ENCODE measurements at regions not wholly inside any gene's neighbourhood (a gene's known extent, or its start where the extent isn't known, plus 50 kb on each side); places are given as distances from the start of the nearest gene placed in this dataset.

DNA sequence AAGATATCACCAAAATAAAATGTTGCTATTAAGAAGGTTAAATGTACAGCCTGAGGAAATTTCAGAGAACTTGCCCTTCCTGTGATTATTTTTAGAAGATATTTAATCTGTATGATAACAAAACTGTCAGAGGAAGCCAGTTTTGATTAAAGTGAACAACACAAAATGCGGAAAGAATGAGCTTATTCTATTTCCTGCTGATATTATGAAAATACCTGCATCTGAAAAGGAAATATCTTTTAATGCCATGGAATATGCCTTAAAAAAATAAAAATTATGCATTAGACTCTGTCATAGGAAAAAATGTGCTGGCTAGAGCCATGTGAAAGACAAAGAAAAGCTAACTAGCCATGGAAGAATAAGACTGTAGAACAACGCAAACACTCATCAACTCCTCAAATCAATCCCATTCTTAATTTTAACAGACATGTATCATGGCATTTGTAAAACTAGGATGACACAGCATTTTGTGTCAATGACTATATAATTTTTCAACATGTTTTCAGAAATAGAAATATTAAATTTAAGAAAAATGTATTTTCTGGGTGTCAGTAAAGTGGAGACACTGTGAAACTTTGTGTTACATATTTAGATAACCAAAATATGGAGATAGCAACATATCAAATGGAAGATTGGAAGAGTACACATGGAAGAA is 1768.2 kb downstream of the SUCLG1 start:
- H3K27me3 ChIP-seq, result no peaks in the 10 kb centered on the region
- TF ChIP-seq CTCF (IDR thresholded peaks at IDR 0.05), result no peak
- H3K9me3 ChIP-seq, result no peaks in the 10 kb centered on the region
- no peak for DNase-seq
- no peak overlapping the region for H3K9ac ChIP-seq (ENCODE audit: low read depth in 2 of 2, low read length in 2 of 2)
- no peak overlapping the region for H3K27ac ChIP-seq
- no peaks in the 10 kb centered on the region for H3K4me1 ChIP-seq
- H3K36me3 ChIP-seq, result no peaks in the 10 kb centered on the region
- no peak overlapping the region for H3K4me3 ChIP-seq
- intact Hi-C loops (cut with DNase I), result no loop called here

GRCh38 chr2:82675186-82675585 is 1783.9 kb downstream of the SUCLG1 start:
- H3K27me3 ChIP-seq, result no peaks in the 10 kb centered on the region
- no peak overlapping the region for H3K4me3 ChIP-seq
- H3K4me1 ChIP-seq, result no peaks in the 10 kb centered on the region
- H3K9ac ChIP-seq (ENCODE audit: low read depth in 2 of 2, low read length in 2 of 2), result no peak overlapping the region
- no peaks in the 10 kb centered on the region for H3K36me3 ChIP-seq
- no peak overlapping the region for H3K27ac ChIP-seq
- no peak for TF ChIP-seq CTCF (IDR thresholded peaks at IDR 0.05)
- H3K9me3 ChIP-seq, result no peaks in the 10 kb centered on the region
- DNase-seq, result no peak
- intact Hi-C loops (cut with DNase I), result no loop called here

- TF ChIP-seq CTCF (IDR thresholded peaks at IDR 0.05), result no peak
- intact Hi-C loops (cut with DNase I), result no loop called here
These were observed 1784.4 kb downstream of the SUCLG1 start for GRCh38 chr2:82674652-82675051.

GRCh38 chr2:82667491-82667890 is 1791.6 kb downstream of the SUCLG1 start:
- no peak for TF ChIP-seq CTCF (IDR thresholded peaks at IDR 0.05)
- DNase-seq, result no peak
- no peaks in the 10 kb centered on the region for H3K4me1 ChIP-seq
- no peak overlapping the region for H3K27ac ChIP-seq
- no peak overlapping the region for H3K9ac ChIP-seq (ENCODE audit: low read depth in 2 of 2, low read length in 2 of 2)
- no peaks in the 10 kb centered on the region for H3K36me3 ChIP-seq
- no peak overlapping the region for H3K4me3 ChIP-seq
- no peaks in the 10 kb centered on the region for H3K27me3 ChIP-seq
- intact Hi-C loops (cut with DNase I), result no loop called here
- no peaks in the 10 kb centered on the region for H3K9me3 ChIP-seq

More at GRCh38 chr2:82674652-82675051, 1784.4 kb downstream of the SUCLG1 start:
- H3K9ac ChIP-seq (ENCODE audit: low read depth in 2 of 2, low read length in 2 of 2), result no peak overlapping the region
- H3K27me3 ChIP-seq, result no peaks in the 10 kb centered on the region
- no peak overlapping the region for H3K4me3 ChIP-seq
- H3K4me1 ChIP-seq, result no peaks in the 10 kb centered on the region
- no peaks in the 10 kb centered on the region for H3K9me3 ChIP-seq
- no peaks in the 10 kb centered on the region for H3K36me3 ChIP-seq
- no peak for DNase-seq
- no peak overlapping the region for H3K27ac ChIP-seq

GRCh38 chr2:82665691-82666090 is 1793.4 kb downstream of the SUCLG1 start:
- Histone ChIP-seq H3K9ac (ENCODE audit: low read depth in 2 of 2, low read length in 2 of 2) (no peak overlapping the region), H3K9me3 (no peaks in the 10 kb centered on the region), H3K27me3 (no peaks in the 10 kb centered on the region), H3K4me1 (no peaks in the 10 kb centered on the region), H3K36me3 (no peaks in the 10 kb centered on the region), H3K4me3 (no peak overlapping the region), H3K27ac (no peak overlapping the region)
- intact Hi-C loops (cut with DNase I), result no loop called here
- TF ChIP-seq CTCF (IDR thresholded peaks at IDR 0.05), result no peak
- DNase-seq, result no peak
